Anterior cingulate cortex (tissue), 58 donors: ENCODE measurements at regions not wholly inside any gene's neighbourhood (a gene's known extent, or its start where the extent isn't known, plus 50 kb on each side); places are given as distances from the start of the nearest gene placed in this dataset.
"Not testable (repeated sequence)": the region's sequence is repeated elsewhere in the genome, so short reads cannot be mapped to it uniquely, and the experiment has no call there.

Source experiments
- DNase-seq, 58 donors: peaks; one replicate each; lab custom pipeline; 2025; lab: John Stamatoyannopoulos, UW

DNA sequence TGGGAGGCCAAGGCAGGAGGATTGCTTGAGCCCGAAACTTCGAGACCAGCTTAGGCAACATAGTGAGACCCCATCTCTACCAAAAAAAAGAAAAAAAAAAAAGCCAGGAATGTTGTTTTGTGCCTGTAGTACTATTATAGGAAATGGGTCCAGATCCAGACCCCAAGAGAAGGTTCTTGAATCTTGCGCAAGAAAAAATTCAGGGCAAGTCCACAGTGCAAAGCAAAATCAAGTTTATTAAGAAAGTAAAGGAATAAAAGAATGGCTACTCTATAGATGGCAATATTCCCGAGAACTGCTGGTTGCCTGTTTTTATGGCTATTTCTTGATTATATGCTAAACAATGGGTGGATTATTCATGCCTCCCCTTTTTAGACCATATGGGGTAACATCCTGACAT, 51.2 kb upstream of the RDX start:
- DNase-seq, result no peak

DNA sequence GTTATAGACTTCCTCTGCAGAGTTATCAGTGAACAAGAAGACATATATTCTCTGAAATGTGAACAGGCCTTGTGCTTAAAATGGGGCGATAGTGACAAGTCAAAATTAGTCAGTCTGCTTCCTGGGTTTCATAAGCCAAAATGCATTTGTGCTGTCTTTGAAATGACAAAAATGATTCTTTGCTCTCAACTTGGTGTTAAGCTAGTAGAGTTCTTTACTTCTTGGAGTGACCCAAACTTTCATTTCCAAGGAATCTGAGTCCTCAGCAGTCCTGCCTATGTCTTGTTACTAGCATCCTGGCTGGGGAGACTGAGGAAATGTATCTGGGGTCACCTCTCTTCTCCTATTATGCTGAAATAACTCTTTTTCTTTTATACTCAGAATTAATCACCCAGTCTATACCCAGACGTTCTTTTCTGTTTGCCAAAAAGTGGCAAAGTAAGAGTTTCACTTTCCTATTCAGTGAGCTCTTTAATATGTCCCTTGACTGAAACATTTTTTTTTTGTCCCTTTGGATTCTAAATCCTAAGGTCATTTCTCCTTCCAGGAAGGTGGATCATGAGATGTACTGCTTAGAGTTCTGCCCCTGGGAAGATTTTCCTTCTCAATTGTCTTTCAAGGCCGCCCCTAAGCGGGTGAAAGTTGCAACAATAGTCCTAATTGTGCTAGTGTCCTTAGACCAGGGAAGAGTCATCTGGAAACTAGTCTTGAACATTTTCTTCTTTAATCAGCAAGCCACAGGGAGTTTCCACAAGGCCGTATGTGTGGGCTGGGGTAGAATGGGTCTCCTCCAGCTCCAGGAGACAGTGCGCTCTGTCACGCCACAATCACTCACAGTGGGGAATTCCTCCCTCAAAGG, 53.0 kb upstream of the RDX start:
- peak in 3 of 58 donors; percentile 5 to 28 (median 28) for DNase-seq

DNA sequence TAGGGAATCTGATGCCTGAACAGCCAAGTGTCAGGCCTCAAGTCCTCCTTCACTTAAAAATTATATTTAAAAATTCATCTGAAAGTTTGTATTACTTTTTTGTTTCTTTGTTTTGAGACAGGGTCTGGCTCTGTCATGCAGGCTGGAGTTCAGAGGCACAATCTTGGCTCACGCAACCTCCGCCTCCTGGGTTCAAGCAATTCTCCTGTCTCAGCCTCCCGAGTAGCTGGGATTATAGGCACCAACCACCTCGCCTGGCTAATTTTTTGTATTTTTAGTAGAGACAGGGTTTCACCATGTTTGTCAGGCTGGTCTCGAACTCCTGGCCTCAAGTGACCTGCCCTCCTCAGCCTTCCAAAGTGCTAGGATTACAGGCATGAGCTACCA, 53.6 kb upstream of the RDX start:
- DNase-seq, result not testable (repeated sequence)

DNA sequence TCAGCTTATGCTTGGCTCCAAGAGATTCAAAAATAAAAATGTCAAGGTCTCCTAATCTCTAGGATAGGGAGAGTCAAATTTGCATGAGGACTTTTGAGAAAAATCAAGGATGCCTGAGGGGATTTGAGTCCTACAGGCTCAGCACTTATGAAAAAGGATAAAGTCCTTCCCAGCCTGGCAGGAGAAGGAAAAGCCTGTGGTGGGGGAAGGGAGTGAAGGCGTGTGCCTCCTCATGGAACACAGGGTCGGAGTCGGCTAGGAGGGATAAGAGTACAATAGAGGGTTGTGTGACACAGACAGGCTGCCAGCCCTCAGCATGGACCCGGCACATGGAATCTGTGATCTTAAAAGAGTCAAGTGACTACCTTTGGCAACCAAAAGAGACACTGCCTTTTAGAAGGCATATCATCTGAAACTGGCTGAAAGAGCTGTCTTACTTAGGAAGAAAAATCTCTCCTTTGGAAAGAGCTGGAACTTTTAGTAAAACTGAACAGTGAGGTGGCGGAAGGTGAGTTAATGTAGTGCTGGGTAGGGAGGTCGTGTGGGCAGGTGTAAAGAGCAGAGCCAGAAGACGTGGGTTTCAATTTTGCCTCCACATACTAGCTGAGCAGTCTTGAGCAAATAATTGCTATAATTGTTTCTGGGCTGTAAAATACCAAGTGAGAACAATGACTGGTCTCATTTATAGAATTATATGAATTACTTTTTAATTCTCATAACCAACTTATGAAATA, 58.8 kb upstream of the RDX start:
- DNase-seq, result peak in 7 of 58 donors; percentile 2 to 29 (median 9)

DNA sequence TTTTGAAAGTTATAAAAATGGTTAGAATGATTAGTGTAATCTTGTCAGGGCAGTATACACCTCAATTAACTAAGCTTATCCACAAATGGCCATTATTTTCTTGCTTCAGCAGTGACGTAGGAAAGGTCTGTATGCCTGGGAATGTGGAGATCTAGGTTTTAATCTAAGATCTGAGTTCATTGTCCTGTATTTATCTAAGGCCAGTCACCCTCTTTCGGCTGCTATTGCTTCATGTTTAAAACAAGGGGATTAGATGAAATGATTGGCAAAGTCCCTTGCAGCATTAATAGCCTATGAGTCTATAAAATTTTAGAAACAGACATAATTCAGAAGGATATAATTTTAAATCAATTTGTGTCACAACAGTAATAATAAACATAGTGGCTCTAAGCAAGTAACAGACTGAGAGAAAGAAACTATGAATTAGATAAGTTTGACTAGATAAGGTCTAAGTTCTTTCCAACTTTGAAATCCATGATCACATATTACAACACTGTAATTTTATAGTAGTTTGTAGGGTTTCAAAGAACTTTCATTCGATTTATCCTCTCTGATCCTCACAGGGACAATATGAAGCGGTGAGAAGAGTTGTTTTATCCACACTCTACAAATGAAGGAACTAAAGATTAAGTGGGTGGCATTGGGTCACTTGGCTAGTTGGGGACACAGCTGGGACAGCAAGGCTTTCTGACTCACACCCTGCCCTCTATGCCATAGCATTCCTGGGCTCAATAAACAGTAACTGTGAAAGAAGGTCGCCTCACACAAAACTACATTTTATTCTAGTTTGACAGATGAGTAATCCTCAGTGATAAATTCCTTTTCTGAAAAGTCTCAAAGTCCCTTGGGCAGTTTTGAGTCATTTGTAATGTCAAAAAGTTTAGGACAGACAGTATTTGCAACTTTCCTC, 60.6 kb upstream of the RDX start:
- DNase-seq, result no peak

DNA sequence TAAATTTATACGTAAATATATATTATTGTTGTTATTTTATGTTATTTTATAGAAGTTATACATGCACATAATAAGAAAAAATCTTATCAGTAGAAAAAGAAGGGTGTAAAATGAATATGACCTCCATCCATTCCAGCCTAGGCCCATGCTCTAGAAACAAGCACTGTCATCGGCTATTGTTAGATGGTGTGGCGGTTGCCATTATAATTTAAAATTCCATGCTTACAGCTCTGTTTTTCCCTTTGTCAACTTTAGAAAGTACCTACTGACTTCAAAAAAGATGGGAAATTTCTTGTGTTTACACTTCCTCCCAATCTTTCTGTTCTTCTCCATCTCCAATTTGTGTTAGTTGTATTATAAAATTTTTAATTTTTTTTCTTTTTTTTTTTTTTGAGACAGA, 61.9 kb upstream of the RDX start:
- no peak for DNase-seq

DNA sequence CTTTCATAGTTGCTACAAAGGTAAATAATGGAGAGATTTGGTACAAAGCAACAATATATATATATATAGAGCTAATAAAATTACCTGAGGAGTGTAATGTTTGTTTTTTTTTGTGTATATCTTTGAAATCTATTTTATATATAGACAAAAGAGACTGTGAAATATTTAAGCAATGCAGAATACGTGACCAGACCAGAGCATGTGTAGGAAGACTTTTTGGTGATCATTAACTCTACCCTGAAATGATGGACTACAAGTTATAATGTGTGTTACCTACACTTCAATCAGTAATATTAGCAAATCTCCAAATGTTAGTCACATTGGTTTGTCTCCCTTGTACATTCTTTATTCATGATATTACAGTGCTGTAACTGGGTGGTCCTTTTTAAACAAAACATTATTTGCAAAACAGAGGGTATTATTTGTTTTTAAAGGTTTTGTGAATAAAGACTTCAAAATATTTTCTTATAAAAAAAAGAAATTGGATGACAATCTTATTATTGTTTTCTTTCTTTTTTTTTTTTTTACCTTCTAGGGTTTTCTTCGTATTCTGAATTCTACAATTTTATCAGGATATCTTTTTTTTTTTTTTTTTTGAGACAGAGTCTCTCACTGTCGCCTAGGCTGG, 64.5 kb upstream of the RDX start:
- DNase-seq, result not testable (repeated sequence)

DNA sequence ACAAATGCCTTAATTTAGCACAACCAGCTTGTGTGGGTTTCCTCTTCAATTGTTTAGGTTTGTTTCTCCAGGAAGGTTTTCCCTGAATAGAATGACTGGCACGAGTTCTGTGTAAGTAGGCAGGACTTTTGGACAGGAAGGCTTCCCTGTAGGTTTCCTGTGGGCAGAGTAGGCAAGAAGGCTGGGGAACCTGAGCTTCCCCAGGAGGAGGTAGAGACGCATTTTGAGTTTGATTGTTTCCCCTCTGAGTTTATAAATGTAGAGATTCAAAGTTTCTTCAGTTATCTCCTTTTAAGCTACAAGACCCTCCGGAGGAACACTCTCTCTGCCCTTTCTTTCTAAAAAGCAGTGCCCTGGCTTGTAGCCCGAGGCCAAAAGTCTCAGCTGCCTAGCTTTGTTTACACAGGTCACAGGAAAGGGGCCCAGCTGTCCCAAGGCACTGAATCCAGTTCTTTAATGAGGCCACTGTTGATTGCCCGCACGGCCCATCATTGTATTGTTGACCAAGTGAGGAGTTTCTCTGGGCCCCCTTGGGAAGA, 66.6 kb upstream of the RDX start:
- peak in 9 of 58 donors; percentile 2 to 37 (median 11) for DNase-seq

DNA sequence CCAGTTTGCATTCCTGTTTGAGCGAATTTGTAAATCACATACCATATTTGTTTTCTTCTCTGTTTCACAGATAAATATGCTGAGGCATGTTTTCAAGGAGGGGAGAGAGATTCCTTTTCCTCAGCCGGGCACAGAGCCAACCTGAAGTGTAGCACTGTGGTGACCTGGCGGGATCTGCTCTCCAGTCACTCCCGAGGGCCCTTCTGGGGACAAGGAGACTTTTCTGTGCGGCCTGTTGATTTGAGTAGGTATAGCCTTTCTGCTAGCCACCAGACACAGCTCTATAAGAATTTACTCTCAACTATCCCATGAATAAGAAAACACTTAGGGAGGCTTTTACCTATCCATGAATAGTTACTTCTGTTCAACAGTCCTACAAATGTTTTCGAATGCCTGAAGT, 63.5 kb upstream of the FDX1 start:
- DNase-seq, result peak in 9 of 58 donors; percentile 5 to 23 (median 8)

DNA sequence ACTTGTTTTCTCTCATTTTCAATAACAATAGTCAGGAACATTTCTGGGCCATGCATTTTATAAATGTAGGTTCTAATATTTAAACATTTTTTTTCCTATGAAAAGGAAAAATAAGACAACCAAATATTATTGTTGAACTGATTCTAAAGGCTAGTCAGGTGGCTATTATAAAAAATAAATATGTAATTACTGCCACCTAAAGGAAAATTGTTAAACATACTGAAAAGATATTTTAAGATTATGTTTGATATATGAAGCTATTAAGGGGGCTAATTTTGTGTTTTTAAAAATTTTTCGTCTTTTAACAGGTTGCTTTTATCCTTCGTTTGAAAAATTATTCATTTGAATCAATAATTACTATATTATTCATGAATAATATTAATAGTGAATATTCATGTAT, 62.2 kb upstream of the FDX1 start:
- DNase-seq, result no peak

DNA sequence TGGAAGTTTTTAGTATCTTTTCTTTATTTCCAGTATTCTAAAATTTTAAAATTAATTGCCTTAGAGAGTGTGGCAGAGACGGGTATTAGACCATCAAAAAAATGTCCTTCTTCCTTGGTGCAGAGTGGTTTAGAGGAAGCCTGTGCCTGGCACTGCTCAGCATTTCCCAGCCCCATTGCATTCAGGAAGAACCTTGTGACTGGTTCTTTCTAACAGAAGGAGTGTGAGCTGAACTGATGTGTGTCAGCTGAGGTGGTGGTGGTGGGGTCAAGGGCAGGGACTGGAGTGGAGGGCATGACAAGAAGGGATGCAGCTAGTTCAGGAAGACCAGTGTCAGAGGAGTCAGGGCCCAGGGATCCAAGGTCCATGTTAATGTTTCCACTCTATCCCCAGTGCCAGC, 58.7 kb upstream of the FDX1 start:
- no peak for DNase-seq

DNA sequence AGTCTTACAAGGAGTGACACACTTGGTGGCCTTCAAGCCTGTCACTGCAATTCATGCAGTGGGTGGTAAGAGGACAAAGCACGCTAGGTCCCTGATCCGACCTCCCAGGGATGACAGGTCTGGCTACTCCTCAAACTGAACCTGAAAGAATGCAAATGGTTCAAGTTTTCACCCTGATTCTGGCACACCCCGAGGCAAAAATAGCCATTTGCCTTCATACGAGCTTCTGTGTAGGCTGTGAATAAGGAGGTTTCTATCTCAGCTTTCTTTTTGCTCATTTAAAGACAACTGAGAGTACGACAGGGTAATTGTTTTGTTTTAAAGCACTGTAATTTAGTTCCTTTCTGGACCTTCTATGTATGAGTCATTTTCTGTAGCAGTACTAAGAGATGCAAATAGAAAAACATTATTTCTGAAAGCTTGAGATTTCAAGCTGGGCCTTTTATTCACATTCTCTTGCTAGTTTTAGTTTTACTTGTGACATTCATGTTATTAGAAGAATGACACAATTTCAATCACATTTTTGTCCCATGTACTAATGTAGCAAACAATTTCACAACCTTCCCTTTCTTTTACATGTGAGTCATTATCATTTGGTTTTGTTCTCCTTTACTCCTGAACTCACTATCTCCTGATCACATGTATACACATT, 56.6 kb upstream of the FDX1 start:
- no peak for DNase-seq

DNA sequence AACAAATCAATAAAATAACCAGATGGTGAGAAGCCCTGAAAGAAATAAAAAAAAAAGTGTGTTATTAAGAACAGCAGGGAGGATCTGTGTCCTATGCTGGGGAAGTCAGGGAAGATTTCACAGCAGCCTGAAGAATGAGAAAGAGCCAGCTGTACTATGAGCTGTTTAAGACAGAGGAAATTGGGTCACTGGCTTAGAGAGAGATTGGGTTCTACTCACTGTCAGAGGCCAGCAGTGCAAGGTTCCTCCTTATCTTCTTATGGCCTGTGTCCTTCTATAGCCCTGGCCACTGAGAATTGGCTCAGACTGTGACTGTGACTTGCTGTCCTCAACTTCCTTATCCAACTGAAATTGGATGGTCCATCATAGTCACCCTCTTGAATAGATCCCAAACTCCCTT, 54.8 kb upstream of the FDX1 start:
- DNase-seq, result no peak

DNA sequence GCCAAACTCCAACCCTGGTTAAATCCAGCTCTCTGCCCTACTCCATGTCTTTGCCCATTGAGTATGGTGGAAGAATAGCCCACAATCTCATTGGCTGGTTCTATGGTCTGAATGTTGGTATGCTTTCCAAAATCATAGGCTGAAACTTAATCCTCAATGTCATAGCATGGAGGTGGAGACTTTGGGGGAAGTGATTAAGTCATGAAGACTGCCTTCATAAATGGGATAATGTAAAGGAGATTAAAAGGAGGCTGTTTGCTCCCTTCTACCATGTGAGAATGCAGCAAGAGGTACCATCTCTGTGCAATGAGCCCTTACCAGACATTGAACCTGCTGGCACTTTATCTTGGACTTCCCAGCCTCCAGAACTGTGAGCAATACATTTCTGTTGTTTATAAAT, 54.4 kb upstream of the FDX1 start:
- no peak for DNase-seq

DNA sequence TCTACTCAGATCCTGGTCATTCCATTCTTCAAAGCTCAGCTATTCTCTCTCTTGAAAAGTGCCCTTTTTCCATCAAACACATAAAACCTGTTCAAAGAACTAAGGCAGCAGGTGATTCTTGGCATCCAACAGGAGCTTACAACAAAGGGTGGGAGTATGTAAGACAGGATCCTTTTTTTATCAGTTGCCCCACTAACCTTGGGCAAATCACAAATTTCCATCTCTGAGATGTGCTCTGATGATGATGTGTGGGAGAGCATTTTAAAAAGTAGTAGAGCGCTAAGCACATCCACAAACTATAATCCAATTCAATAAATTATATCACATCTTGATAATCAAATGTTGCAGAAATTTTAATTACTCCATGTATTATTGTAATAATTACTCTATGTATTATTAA, 53.7 kb upstream of the FDX1 start:
- DNase-seq, result no peak

DNA sequence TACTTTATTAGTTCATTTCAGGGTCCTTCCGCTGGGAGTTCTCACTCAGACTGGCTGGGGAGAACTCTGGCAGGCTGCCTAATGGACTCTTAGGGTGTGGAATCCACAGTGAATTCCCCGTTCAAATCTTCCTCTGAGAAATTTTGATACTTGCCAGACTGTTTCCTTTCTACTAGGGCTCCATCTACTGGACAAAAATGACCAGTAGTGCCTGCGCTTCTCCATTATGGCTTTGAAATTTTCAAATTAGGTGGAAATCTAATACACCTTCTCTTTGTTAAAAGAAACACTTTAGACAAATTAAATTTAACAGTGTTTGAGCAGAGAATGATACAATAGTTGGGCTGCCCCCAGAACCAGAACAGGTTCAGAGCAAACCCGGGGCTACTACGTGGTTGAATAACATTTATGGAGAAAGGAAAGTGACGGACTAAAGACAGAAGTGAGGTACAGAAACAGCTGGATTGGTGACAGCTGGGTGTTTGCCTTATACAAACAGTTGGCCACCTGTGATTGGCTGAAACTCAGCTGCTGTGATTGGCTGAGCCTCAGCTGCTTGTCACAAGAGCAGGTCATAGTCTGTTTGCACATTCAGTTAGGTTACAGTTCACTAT, 52.9 kb upstream of the FDX1 start:
- DNase-seq, result peak in 41 of 58 donors; percentile 4 to 81 (median 21)

DNA sequence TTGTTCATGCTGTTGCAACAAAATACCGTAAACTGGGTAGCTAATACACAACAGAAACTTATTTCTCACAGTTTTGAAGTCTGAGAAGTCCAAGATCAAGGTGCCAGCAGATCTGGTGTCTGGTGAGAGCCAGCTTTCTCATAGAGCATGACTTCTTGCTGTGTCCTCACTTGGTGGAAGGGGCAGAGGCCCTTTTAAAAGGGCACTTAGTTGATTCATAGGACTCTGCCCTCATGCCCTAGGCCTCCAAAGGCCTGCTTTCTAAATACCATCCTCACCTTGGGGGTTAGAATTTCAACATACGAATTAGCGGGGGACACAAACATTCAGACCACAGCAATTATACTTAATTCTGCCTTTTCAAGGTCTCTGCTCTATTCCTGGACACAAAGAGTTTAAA, 52.3 kb upstream of the FDX1 start:
- no peak for DNase-seq

DNA sequence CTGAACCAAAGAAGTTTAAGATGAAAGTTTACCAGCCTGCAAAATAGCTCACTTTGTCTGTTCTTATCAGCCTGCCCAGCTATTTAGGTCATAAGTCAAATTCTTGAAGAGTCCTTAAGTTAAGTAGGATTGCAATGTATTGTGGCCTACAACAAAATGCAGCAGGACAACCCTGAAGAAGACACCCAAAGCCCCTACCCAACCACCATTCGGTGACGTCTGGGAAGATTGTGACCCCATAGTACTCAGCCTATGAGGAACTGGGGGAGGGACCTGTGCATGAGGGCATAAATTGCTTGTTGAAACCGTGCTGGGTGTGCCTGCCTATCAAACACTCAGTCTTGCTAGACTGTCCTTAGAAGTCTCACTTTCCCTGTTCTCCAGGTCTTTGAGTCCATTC, 50.5 kb upstream of the FDX1 start:
- no peak for DNase-seq

DNA sequence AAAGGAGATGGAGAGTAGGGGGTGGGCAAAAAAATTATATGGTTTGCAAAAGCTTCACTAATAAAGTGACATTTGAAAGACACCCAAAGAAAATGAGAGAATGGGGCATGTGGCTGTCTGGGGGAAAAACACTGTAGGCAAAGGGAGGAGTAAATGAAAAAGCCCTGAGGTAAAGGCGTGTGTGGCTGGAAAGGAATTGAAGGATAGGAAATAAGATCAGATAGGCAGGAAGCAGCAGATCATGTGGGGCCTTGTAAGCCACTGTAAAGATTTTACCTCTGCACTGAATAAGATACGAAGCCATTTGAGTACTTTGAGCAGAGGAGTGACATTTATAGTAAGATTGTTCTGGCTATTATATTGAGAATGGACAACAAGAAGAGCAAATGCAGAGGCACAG, 49.8 kb upstream of the FDX1 start:
- no peak for DNase-seq
